WTC11 (cell line): ENCODE measurements at regions not wholly inside any gene's neighbourhood (a gene's known extent, or its start where the extent isn't known, plus 50 kb on each side); places are given as distances from the start of the nearest gene placed in this dataset.

Source experiments
- ATAC-seq: fragments of 200-7000 bp; cut with Tn5 transposase; 2 replicates; pipeline ENCODE4 v1.10.0; 2021; ENCODE audit warnings: mild to moderate bottlenecking, moderate library complexity
- CTCF ChIA-PET: fragments of 300-600 bp; sonication (Branson Sonifier 250); formaldehyde crosslinking; loops from one replicate; lab custom pipeline; 2021; ENCODE audit warnings: antibody characterized with exemption; lab: Charles Lee
- POLR2A ChIA-PET: fragments of 350-600 bp; sonication (Branson Sonifier 250); formaldehyde crosslinking; loops from one replicate; lab custom pipeline; 2021; ENCODE audit warnings: antibody characterized with exemption; lab: Charles Lee
- DNase-seq: peaks from one replicate; pipeline ENCODE4 v3.0.0; 2021; ENCODE audit warnings: low spot score
- H3K27ac Mint-ChIP-seq: 2 replicates; pipeline ENCODE4 v1.8.0; 2021; ENCODE audit warnings: mixed read lengths
- H3K27me3 Mint-ChIP-seq: 2 replicates; pipeline ENCODE4 v1.8.0; 2021; ENCODE audit warnings: low read depth, mild to moderate bottlenecking, moderate library complexity, mixed read lengths
- H3K36me3 Mint-ChIP-seq: 2 replicates; pipeline ENCODE4 v1.8.0; 2021; ENCODE audit warnings: mixed read lengths
- H3K4me1 Mint-ChIP-seq: 2 replicates; pipeline ENCODE4 v1.8.0; 2022; ENCODE audit warnings: mixed read lengths
- H3K4me3 Mint-ChIP-seq: 2 replicates; pipeline ENCODE4 v1.8.0; 2021; ENCODE audit warnings: mild to moderate bottlenecking, moderate library complexity, mixed read lengths
- H3K9me3 Mint-ChIP-seq: 2 replicates; pipeline ENCODE4 v1.8.0; 2021; ENCODE audit warnings: mixed read lengths
- AFF4 ChIP-seq: sonication (generic); formaldehyde crosslinking; IDR thresholded peaks from 2 replicates; pipeline ENCODE4 v1.8.1; 2023; ENCODE audit warnings: mild to moderate bottlenecking, missing genetic modification reagents, borderline replicate concordance
- E2F4 ChIP-seq: sonication (generic); formaldehyde crosslinking; IDR thresholded peaks from 2 replicates; pipeline ENCODE4 v1.8.1; 2022; ENCODE audit warnings: low read depth, mild to moderate bottlenecking, moderate library complexity, missing genetic modification reagents, borderline replicate concordance
- FOXK1 ChIP-seq: sonication (generic); formaldehyde crosslinking; IDR thresholded peaks from 2 replicates; pipeline ENCODE4 v1.8.0; 2022; ENCODE audit warnings: mild to moderate bottlenecking, moderate library complexity, missing genetic modification reagents
- JAZF1 ChIP-seq: fragments of 250-450 bp; sonication (Bioruptor Pico); IDR thresholded peaks from 2 replicates; pipeline ENCODE4 v1.9.0; 2021; ENCODE audit warnings: moderate library complexity, mild to moderate bottlenecking, inconsistent platforms
- JUN ChIP-seq: sonication (generic); formaldehyde crosslinking; IDR thresholded peaks from 2 replicates; pipeline ENCODE4 v1.8.0; 2023; ENCODE audit warnings: mild to moderate bottlenecking, missing genetic modification reagents
- KAT7 ChIP-seq: sonication (generic); formaldehyde crosslinking; IDR thresholded peaks from 2 replicates; pipeline ENCODE4 v1.8.1; 2023; ENCODE audit warnings: missing genetic modification reagents, mild to moderate bottlenecking, borderline replicate concordance
- NFE2L1 ChIP-seq: sonication (generic); formaldehyde crosslinking; IDR thresholded peaks from 2 replicates; pipeline ENCODE4 v1.8.1; 2023; ENCODE audit warnings: missing genetic modification reagents
- RORB ChIP-seq: fragments of 250-450 bp; sonication (Bioruptor Pico); IDR thresholded peaks from 2 replicates; pipeline ENCODE4 v1.9.0; 2021; ENCODE audit warnings: mild to moderate bottlenecking
- SP1 ChIP-seq: sonication (generic); formaldehyde crosslinking; conservative IDR thresholded peaks from 2 replicates; pipeline ENCODE4 v1.8.1; 2022; ENCODE audit warnings: missing genetic modification reagents
- USF1 ChIP-seq: sonication (generic); formaldehyde crosslinking; IDR thresholded peaks from 2 replicates; pipeline ENCODE4 v1.8.0; 2022; ENCODE audit warnings: mild to moderate bottlenecking, missing genetic modification reagents
- ZBTB21 ChIP-seq: sonication (generic); formaldehyde crosslinking; IDR thresholded peaks from 2 replicates; pipeline ENCODE4 v1.8.1; 2023; ENCODE audit warnings: mild to moderate bottlenecking, missing genetic modification reagents, borderline replicate concordance
- ZBTB43 ChIP-seq: sonication (generic); formaldehyde crosslinking; IDR thresholded peaks from 2 replicates; pipeline ENCODE4 v1.8.1; 2023; ENCODE audit warnings: mild to moderate bottlenecking, missing genetic modification reagents
- ZNF232 ChIP-seq: sonication (generic); formaldehyde crosslinking; IDR thresholded peaks from 2 replicates; pipeline ENCODE4 v1.8.0; 2022; ENCODE audit warnings: mild to moderate bottlenecking, missing genetic modification reagents
- ZNF423 ChIP-seq: fragments of 250-450 bp; sonication (Bioruptor Pico); IDR thresholded peaks from 2 replicates; pipeline ENCODE4 v2.1.2; 2022; ENCODE audit warnings: mild to moderate bottlenecking, moderate library complexity
- ZNF532 ChIP-seq: fragments of 250-450 bp; sonication (Bioruptor Pico); IDR thresholded peaks from 2 replicates; pipeline ENCODE4 v1.9.0; 2021; ENCODE audit warnings: mild to moderate bottlenecking, borderline replicate concordance
- TF ChIP-seq, protein P1 (sequence below): sonication (generic); formaldehyde crosslinking; conservative IDR thresholded peaks from 2 replicates; pipeline ENCODE4 v1.8.1; 2023; ENCODE audit warnings: mild to moderate bottlenecking, low read depth, missing genetic modification reagents, moderate library complexity
- TF ChIP-seq, protein P2 (sequence below): sonication (generic); formaldehyde crosslinking; IDR thresholded peaks from 2 replicates; pipeline ENCODE4 v1.8.1; 2022; ENCODE audit warnings: low read depth, missing genetic modification reagents, borderline replicate concordance

DNA sequence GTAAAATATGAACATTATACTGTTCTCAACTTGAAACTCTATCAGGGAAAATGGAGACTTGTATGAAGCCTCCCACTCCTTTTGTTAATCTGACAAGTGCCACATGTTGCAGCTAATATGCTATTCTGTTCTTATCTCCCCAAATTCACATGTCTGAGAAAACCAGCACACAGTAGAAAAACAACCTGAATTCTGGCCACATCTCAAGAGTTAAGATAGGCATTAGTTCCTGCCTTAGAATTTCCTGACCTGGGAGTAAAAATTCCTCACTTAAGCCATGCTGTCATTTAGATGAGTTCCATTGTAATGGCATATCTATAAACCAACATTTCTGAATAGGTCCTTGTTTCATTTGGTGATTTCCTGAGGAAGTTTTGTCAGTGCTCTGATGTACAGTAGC, 1098.5 kb downstream of the EFNB2 start:
- CTCF ChIA-PET: interaction anchor here (0.6 to 0.9 kb wide), 2 partner anchors 26 to 1028 kb away, joined by 3 to 4 read pairs; no protein-coding TSS in a partner anchor
- POLR2A ChIA-PET: interaction anchor here (0.7 kb wide), 1 partner anchor 1744 kb away, joined by 10 read pairs; no protein-coding TSS in a partner anchor
- Mint-ChIP-seq H3K4me3 (no peak overlapping the region), H3K27me3 (no peaks in the 10 kb centered on the region), H3K36me3 (no peaks in the 10 kb centered on the region), H3K4me1 (peaks cover 10% of the 10 kb centered on the region), H3K9me3 (no peaks in the 10 kb centered on the region), H3K27ac (no peak overlapping the region)
- TF ChIP-seq KAT7 (CRISPR knock-in tag) (no peak), FOXK1 (CRISPR knock-in tag) (no peak), JUN (CRISPR knock-in tag) (no peak), SP1 (no peak), ZNF423 (CRISPR knock-in tag) (no peak), ZBTB43 (CRISPR knock-in tag) (no peak), NFE2L1 (no peak)
- TF ChIP-seq, protein P1, sequence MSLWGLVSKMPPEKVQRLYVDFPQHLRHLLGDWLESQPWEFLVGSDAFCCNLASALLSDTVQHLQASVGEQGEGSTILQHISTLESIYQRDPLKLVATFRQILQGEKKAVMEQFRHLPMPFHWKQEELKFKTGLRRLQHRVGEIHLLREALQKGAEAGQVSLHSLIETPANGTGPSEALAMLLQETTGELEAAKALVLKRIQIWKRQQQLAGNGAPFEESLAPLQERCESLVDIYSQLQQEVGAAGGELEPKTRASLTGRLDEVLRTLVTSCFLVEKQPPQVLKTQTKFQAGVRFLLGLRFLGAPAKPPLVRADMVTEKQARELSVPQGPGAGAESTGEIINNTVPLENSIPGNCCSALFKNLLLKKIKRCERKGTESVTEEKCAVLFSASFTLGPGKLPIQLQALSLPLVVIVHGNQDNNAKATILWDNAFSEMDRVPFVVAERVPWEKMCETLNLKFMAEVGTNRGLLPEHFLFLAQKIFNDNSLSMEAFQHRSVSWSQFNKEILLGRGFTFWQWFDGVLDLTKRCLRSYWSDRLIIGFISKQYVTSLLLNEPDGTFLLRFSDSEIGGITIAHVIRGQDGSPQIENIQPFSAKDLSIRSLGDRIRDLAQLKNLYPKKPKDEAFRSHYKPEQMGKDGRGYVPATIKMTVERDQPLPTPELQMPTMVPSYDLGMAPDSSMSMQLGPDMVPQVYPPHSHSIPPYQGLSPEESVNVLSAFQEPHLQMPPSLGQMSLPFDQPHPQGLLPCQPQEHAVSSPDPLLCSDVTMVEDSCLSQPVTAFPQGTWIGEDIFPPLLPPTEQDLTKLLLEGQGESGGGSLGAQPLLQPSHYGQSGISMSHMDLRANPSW (CRISPR knock-in tag): no peak
- TF ChIP-seq, protein P2, sequence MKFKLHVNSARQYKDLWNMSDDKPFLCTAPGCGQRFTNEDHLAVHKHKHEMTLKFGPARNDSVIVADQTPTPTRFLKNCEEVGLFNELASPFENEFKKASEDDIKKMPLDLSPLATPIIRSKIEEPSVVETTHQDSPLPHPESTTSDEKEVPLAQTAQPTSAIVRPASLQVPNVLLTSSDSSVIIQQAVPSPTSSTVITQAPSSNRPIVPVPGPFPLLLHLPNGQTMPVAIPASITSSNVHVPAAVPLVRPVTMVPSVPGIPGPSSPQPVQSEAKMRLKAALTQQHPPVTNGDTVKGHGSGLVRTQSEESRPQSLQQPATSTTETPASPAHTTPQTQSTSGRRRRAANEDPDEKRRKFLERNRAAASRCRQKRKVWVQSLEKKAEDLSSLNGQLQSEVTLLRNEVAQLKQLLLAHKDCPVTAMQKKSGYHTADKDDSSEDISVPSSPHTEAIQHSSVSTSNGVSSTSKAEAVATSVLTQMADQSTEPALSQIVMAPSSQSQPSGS (CRISPR knock-in tag): no peak
- ATAC-seq (no peak), DNase-seq (no peak)

DNA sequence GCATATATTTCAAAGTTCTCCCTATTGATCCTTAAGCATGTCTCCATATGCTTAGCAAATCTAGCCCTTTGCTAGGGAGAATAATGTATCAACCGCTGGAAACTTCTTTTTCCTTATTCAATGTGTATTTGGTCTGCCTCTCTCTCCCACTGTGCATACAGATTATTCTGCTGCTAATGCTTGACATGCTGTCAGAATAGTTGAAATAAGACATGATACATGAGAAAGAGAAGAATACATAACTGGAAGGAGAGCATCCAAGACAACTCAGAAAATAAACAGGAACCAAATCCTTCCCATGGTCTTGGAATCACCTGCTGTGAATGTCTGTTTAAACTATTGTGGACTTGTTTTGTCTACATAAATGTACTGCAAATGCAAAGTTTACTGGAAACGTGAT, 1103.0 kb downstream of the EFNB2 start:
- CTCF ChIA-PET: no interaction called here
- TF ChIP-seq USF1 (CRISPR knock-in tag): no peak
- no peak for TF ChIP-seq JAZF1
- TF ChIP-seq ZBTB21 (CRISPR knock-in tag): no peak
- no peak for TF ChIP-seq AFF4 (CRISPR knock-in tag)
- TF ChIP-seq ZNF532 (CRISPR knock-in tag): no peak
- TF ChIP-seq RORB (CRISPR knock-in tag): no peak
- no peak for TF ChIP-seq ZNF232 (CRISPR knock-in tag)
- no peak for TF ChIP-seq E2F4 (CRISPR knock-in tag)
- TF ChIP-seq SP1: no peak

More for the DNA sequence above, 1103.0 kb downstream of the EFNB2 start:
- no peaks in the 10 kb centered on the region for H3K36me3 Mint-ChIP-seq
- DNase-seq: no peak
- no peak overlapping the region for H3K4me3 Mint-ChIP-seq
- no peaks in the 10 kb centered on the region for H3K27me3 Mint-ChIP-seq
- POLR2A ChIA-PET: no interaction called here
- peaks cover 10% of the 10 kb centered on the region for H3K4me1 Mint-ChIP-seq
- H3K9me3 Mint-ChIP-seq: no peaks in the 10 kb centered on the region
- no peak overlapping the region for H3K27ac Mint-ChIP-seq
- ATAC-seq: no peak
